Endothelial cell (in vitro differentiated cells): ENCODE measurements at regions not wholly inside any gene's neighbourhood (a gene's known extent, or its start where the extent isn't known, plus 50 kb on each side); places are given as distances from the start of the nearest gene placed in this dataset.

Experiments used
- DNase-seq: peaks from one replicate; pipeline ENCODE4 v3.0.0; 2021; ENCODE audit warnings: low spot score
- H3K27ac Mint-ChIP-seq: one replicate; pipeline ENCODE4 v1.8.0; 2021; ENCODE audit warnings: mixed read lengths, inconsistent platforms; ENCODE audit not compliant: unreplicated experiment
- H3K27me3 Mint-ChIP-seq: one replicate; pipeline ENCODE4 v1.8.0; 2021; ENCODE audit warnings: mild to moderate bottlenecking, moderate library complexity, mixed read lengths, inconsistent platforms; ENCODE audit not compliant: unreplicated experiment
- H3K36me3 Mint-ChIP-seq: one replicate; pipeline ENCODE4 v1.8.0; 2021; ENCODE audit warnings: mild to moderate bottlenecking, low read depth, mixed read lengths, inconsistent platforms; ENCODE audit not compliant: unreplicated experiment
- H3K4me1 Mint-ChIP-seq: one replicate; pipeline ENCODE4 v1.8.0; 2021; ENCODE audit warnings: mild to moderate bottlenecking, mixed read lengths, inconsistent platforms; ENCODE audit not compliant: unreplicated experiment
- H3K4me3 Mint-ChIP-seq: one replicate; pipeline ENCODE4 v1.8.0; 2021; ENCODE audit warnings: mild to moderate bottlenecking, mixed read lengths, inconsistent platforms; ENCODE audit not compliant: unreplicated experiment
- H3K9me3 Mint-ChIP-seq: one replicate; pipeline ENCODE4 v1.8.0; 2021; ENCODE audit warnings: mixed read lengths, inconsistent platforms; ENCODE audit not compliant: unreplicated experiment
- CTCF ChIP-seq: fragments of 200-600 bp; sonication (generic); IDR thresholded peaks from one replicate; pipeline ENCODE4 v1.5.0; 2021; ENCODE audit warnings: antibody characterized with exemption; ENCODE audit not compliant: unreplicated experiment

GRCh38 chr4:123896446-123897071 is 500.0 kb downstream of the SPRY1 start:
- H3K4me3 Mint-ChIP-seq = no peak overlapping the region
- H3K27me3 Mint-ChIP-seq = peaks cover 3% of the 10 kb centered on the region
- no peaks in the 10 kb centered on the region for H3K4me1 Mint-ChIP-seq
- no peak for DNase-seq
- H3K27ac Mint-ChIP-seq = no peak overlapping the region
- no peak for TF ChIP-seq CTCF
- no peaks in the 10 kb centered on the region for H3K9me3 Mint-ChIP-seq
- H3K36me3 Mint-ChIP-seq = no peaks in the 10 kb centered on the region

- no peak for DNase-seq
- Mint-ChIP-seq H3K9me3 (peaks cover under 1% of the 10 kb centered on the region), H3K27me3 (peaks cover 5% of the 10 kb centered on the region), H3K4me1 (no peaks in the 10 kb centered on the region), H3K27ac (no peak overlapping the region), H3K36me3 (peaks cover under 1% of the 10 kb centered on the region), H3K4me3 (no peak overlapping the region)
- TF ChIP-seq CTCF = no peak
Observed at GRCh38 chr4:123898946-123899666, 502.5 kb downstream of the SPRY1 start.

GRCh38 chr4:123904882-123905281 is 508.3 kb downstream of the SPRY1 start:
- Mint-ChIP-seq H3K27ac (no peak overlapping the region), H3K27me3 (peaks cover 4% of the 10 kb centered on the region), H3K36me3 (peaks cover 16% of the 10 kb centered on the region), H3K9me3 (peaks cover 3% of the 10 kb centered on the region), H3K4me1 (no peaks in the 10 kb centered on the region), H3K4me3 (no peak overlapping the region)
- TF ChIP-seq CTCF = no peak
- DNase-seq = no peak

- H3K36me3 Mint-ChIP-seq = no peaks in the 10 kb centered on the region
- no peak for DNase-seq
- no peaks in the 10 kb centered on the region for H3K27me3 Mint-ChIP-seq
- TF ChIP-seq CTCF = no peak
- H3K27ac Mint-ChIP-seq = no peak overlapping the region
- H3K4me3 Mint-ChIP-seq = no peak overlapping the region
- H3K9me3 Mint-ChIP-seq = no peaks in the 10 kb centered on the region
- H3K4me1 Mint-ChIP-seq = no peaks in the 10 kb centered on the region
Observed at GRCh38 chr4:123913598-123913997, 517.0 kb downstream of the SPRY1 start.

GRCh38 chr4:123916821-123917220 is 520.2 kb downstream of the SPRY1 start:
- no peak for DNase-seq
- H3K27me3 Mint-ChIP-seq = no peaks in the 10 kb centered on the region
- H3K4me3 Mint-ChIP-seq = no peak overlapping the region
- H3K9me3 Mint-ChIP-seq = no peaks in the 10 kb centered on the region
- H3K36me3 Mint-ChIP-seq = no peaks in the 10 kb centered on the region
- no peak for TF ChIP-seq CTCF
- H3K4me1 Mint-ChIP-seq = no peaks in the 10 kb centered on the region
- no peak overlapping the region for H3K27ac Mint-ChIP-seq
